ENCODE measurements at regions not wholly inside any gene's neighbourhood (a gene's known extent, or its start where the extent isn't known, plus 50 kb on each side); places are given as distances from the start of the nearest gene placed in this dataset.

GRCh38 chr19:32181216-32181920, 164.0 kb upstream of the ZNF507 start:
- TF ChIP-seq CTCF (IDR thresholded peaks at IDR 0.05) (no peak), POLR2A (IDR thresholded peaks at IDR 0.05) (no peak)
- WGBS, 2 donors = 75 to 77% methylated on average over 13 of the region's 13 CpGs
- H3K9me3 ChIP-seq = no peaks in the 10 kb centered on the region
- H3K36me3 ChIP-seq (ENCODE audit: low read depth, missing control alignments) = no peaks in the 10 kb centered on the region
- no peak overlapping the region for H3K4me3 ChIP-seq
- no peaks in the 10 kb centered on the region for H3K27me3 ChIP-seq
- intact Hi-C loops (cut with DNase I; ENCODE audit: low total_unique reads) = no loop called here
- no peak overlapping the region for H3K27ac ChIP-seq
- H3K4me1 ChIP-seq = no peaks in the 10 kb centered on the region
- DNase-seq = no peak

- Histone ChIP-seq H3K4me3 (no peak overlapping the region), H3K4me1 (no peaks in the 10 kb centered on the region), H3K27ac (no peak overlapping the region), H3K36me3 (ENCODE audit: low read depth, missing control alignments) (no peaks in the 10 kb centered on the region), H3K27me3 (no peaks in the 10 kb centered on the region), H3K9me3 (no peaks in the 10 kb centered on the region)
- intact Hi-C loops (cut with DNase I; ENCODE audit: low total_unique reads) = no loop called here
- WGBS, 2 donors = 90 to 91% methylated on average over 6 of the region's 6 CpGs
- no peak for TF ChIP-seq CTCF (IDR thresholded peaks at IDR 0.05)
- TF ChIP-seq POLR2A (IDR thresholded peaks at IDR 0.05) = no peak
- no peak for DNase-seq
These were observed 158.7 kb upstream of the ZNF507 start for GRCh38 chr19:32186542-32187330.

GRCh38 chr19:32188921-32189320, 156.5 kb upstream of the ZNF507 start:
- WGBS, 2 donors = 76 to 79% methylated on average over 2 of the region's 2 CpGs
- Histone ChIP-seq H3K4me1 (no peaks in the 10 kb centered on the region), H3K9me3 (no peaks in the 10 kb centered on the region), H3K36me3 (ENCODE audit: low read depth, missing control alignments) (no peaks in the 10 kb centered on the region), H3K27me3 (no peaks in the 10 kb centered on the region), H3K27ac (no peak overlapping the region), H3K4me3 (no peak overlapping the region)
- TF ChIP-seq POLR2A (IDR thresholded peaks at IDR 0.05) (no peak), CTCF (IDR thresholded peaks at IDR 0.05) (no peak)
- DNase-seq = no peak
- intact Hi-C loops (cut with DNase I; ENCODE audit: low total_unique reads) = no loop called here

- 58 to 71% methylated on average over 5 to 6 of the region's 6 CpGs for WGBS, 2 donors
- no peaks in the 10 kb centered on the region for H3K9me3 ChIP-seq
- no peak overlapping the region for H3K27ac ChIP-seq
- no peaks in the 10 kb centered on the region for H3K4me1 ChIP-seq
- DNase-seq = no peak
- H3K4me3 ChIP-seq = no peak overlapping the region
- H3K36me3 ChIP-seq (ENCODE audit: low read depth, missing control alignments) = no peaks in the 10 kb centered on the region
- TF ChIP-seq CTCF (IDR thresholded peaks at IDR 0.05) (no peak), POLR2A (IDR thresholded peaks at IDR 0.05) (no peak)
- intact Hi-C loops (cut with DNase I; ENCODE audit: low total_unique reads) = no loop called here
- H3K27me3 ChIP-seq = no peaks in the 10 kb centered on the region
These were observed 155.3 kb upstream of the ZNF507 start for GRCh38 chr19:32189956-32190706.
